22Rv1 (cell line): ENCODE measurements at regions not wholly inside any gene's neighbourhood (a gene's known extent, or its start where the extent isn't known, plus 50 kb on each side); places are given as distances from the start of the nearest gene placed in this dataset.

ENCODE experiments used
- ZFX ChIP-seq: fragments of 450-650 bp; IDR thresholded peaks from 2 replicates; pipeline ENCODE4 v1.6.1; 2017; ENCODE audit warnings: antibody characterized with exemption, borderline replicate concordance
- TF ChIP-seq, protein P1 (sequence below): fragments of 450-650 bp; IDR thresholded peaks from 2 replicates; pipeline ENCODE4 v1.5.1; 2017; ENCODE audit warnings: mild to moderate bottlenecking

DNA sequence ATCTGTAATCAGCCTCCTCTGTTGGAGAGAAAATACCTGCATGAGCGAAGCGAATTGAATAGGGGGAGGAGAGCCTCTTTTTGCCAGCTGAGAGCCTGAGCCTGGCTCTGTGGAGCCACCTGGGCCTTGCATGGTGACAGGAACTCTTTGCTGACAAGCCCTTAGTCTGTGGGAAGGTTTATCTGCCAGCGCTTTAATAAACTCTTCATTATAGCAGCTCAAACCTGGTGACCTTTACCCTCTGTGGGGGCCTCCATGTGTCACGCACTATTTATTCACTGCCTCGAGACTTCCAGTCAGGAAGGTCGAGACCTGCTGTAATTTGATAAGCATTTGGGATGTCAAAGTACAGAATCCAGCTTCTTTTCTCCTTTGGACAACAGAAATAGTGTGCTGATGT, 282.6 kb downstream of the CBLN1 start:
- TF ChIP-seq, protein P1, sequence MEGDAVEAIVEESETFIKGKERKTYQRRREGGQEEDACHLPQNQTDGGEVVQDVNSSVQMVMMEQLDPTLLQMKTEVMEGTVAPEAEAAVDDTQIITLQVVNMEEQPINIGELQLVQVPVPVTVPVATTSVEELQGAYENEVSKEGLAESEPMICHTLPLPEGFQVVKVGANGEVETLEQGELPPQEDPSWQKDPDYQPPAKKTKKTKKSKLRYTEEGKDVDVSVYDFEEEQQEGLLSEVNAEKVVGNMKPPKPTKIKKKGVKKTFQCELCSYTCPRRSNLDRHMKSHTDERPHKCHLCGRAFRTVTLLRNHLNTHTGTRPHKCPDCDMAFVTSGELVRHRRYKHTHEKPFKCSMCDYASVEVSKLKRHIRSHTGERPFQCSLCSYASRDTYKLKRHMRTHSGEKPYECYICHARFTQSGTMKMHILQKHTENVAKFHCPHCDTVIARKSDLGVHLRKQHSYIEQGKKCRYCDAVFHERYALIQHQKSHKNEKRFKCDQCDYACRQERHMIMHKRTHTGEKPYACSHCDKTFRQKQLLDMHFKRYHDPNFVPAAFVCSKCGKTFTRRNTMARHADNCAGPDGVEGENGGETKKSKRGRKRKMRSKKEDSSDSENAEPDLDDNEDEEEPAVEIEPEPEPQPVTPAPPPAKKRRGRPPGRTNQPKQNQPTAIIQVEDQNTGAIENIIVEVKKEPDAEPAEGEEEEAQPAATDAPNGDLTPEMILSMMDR, result no peak
- no peak for TF ChIP-seq ZFX
